IMR-90 (cell line): ENCODE measurements at regions not wholly inside any gene's neighbourhood (a gene's known extent, or its start where the extent isn't known, plus 50 kb on each side); places are given as distances from the start of the nearest gene placed in this dataset.

Source experiments
- ATAC-seq: fragments of 200-7000 bp; cut with Tn5 transposase; 2 replicates; pipeline ENCODE4 v1.9.1; 2020; ENCODE audit warnings: low read depth, mild to moderate bottlenecking, moderate library complexity
- BruUV-seq: library from RNA; stranded (reverse); fragments of 400-500 nt; replicated peaks from 2 replicates; lab custom pipeline; 2021; lab: Mats Ljungman, UMichigan
- CTCF ChIA-PET: fragments of 300-600 bp; formaldehyde crosslinking; extraction: SDS; loops from one replicate; lab custom pipeline; 2021; ENCODE audit warnings: antibody characterized with exemption; lab: Yijun Ruan, JAX
- POLR2A ChIA-PET: fragments of 300-600 bp; sonication (Branson Sonifier 250); formaldehyde crosslinking; loops from one replicate; lab custom pipeline; 2022; ENCODE audit warnings: antibody characterized with exemption; ENCODE audit not compliant: unreplicated experiment; lab: Charles Lee
- DNase-seq: peaks from one replicate; pipeline ENCODE4 v3.0.0; 2013
- H2AFZ ChIP-seq: replicated peaks from 2 replicates; pipeline ENCODE3; 2013; ENCODE audit warnings: low read length, mild to moderate bottlenecking; ENCODE audit not compliant: poor library complexity
- H2AK5ac ChIP-seq: 2 replicates; pipeline ENCODE4 v1.6.1; 2013; ENCODE audit warnings: low read depth, low read length, inconsistent platforms
- H2AK9ac ChIP-seq: replicated peaks from 2 replicates; pipeline ENCODE3; 2013; ENCODE audit warnings: mild to moderate bottlenecking, low read depth, low read length, moderate library complexity; ENCODE audit not compliant: poor library complexity
- H2BK120ac ChIP-seq: 2 replicates; pipeline ENCODE4 v1.6.1; 2013; ENCODE audit warnings: low read depth, low read length, inconsistent platforms
- H2BK15ac ChIP-seq: 3 replicates; pipeline ENCODE4 v1.6.1; 2013; ENCODE audit warnings: low read depth, low read length, inconsistent platforms
- H2BK20ac ChIP-seq: 2 replicates; pipeline ENCODE4 v1.6.1; 2013; ENCODE audit warnings: low read depth, mild to moderate bottlenecking, inconsistent platforms, low read length, moderate library complexity
- H2BK5ac ChIP-seq: 2 replicates; pipeline ENCODE4 v1.6.1; 2013; ENCODE audit warnings: mild to moderate bottlenecking, low read depth, low read length, inconsistent platforms; ENCODE audit not compliant: poor library complexity, severe bottlenecking
- H3K14ac ChIP-seq: replicated peaks from 2 replicates; pipeline ENCODE4 v1.6.1; 2013; ENCODE audit warnings: low read depth, low read length, inconsistent platforms
- H3K18ac ChIP-seq: 2 replicates; pipeline ENCODE4 v1.6.1; 2013; ENCODE audit warnings: low read depth, low read length, control low read depth
- H3K23ac ChIP-seq: 2 replicates; pipeline ENCODE4 v1.6.1; 2013; ENCODE audit warnings: low read depth, low read length, inconsistent platforms
- H3K27ac ChIP-seq: 2 replicates; pipeline ENCODE4 v1.5.1; 2013; ENCODE audit warnings: mild to moderate bottlenecking, control low read depth, low read length; ENCODE audit not compliant: insufficient read depth
- H3K27me3 ChIP-seq: 2 replicates; pipeline ENCODE4 v1.6.1; 2013; ENCODE audit warnings: low read length; ENCODE audit not compliant: control insufficient read depth, insufficient read depth
- H3K36me3 ChIP-seq: 2 replicates; pipeline ENCODE4 v1.6.1; 2013; ENCODE audit warnings: low read length, mixed read lengths; ENCODE audit not compliant: control insufficient read depth, insufficient read depth
- H3K4ac ChIP-seq: 2 replicates; pipeline ENCODE4 v1.6.1; 2013; ENCODE audit warnings: low read depth, low read length, inconsistent platforms
- H3K4me1 ChIP-seq: 2 replicates; pipeline ENCODE4 v1.6.1; 2013; ENCODE audit warnings: low read length, mixed read lengths; ENCODE audit not compliant: control insufficient read depth, insufficient read depth
- H3K4me2 ChIP-seq: 2 replicates; pipeline ENCODE4 v1.6.1; 2013; ENCODE audit warnings: low read depth, mild to moderate bottlenecking, control low read depth, low read length, moderate library complexity
- H3K4me3 ChIP-seq: 2 replicates; pipeline ENCODE4 v1.5.1; 2013; ENCODE audit warnings: low read depth, mild to moderate bottlenecking, control low read depth, low read length, moderate library complexity; ENCODE audit not compliant: insufficient read depth
- H3K56ac ChIP-seq: 2 replicates; pipeline ENCODE4 v1.6.1; 2013; ENCODE audit warnings: low read length, inconsistent platforms; ENCODE audit not compliant: insufficient read depth; ENCODE audit errors: extremely low read depth
- H3K79me1 ChIP-seq, 2 experiments: 2 replicates each; pipeline ENCODE4 v1.6.1; 2013; ENCODE audit warnings: low read length in 2 of 2, inconsistent platforms in 1 of 2, low read depth in 1 of 2
- H3K9ac ChIP-seq: 2 replicates; pipeline ENCODE4 v1.6.1; 2013; ENCODE audit warnings: low read depth, low read length, control low read depth
- H3K9me1 ChIP-seq: 2 replicates; pipeline ENCODE4 v1.6.1; 2013; ENCODE audit warnings: low read length, inconsistent platforms; ENCODE audit not compliant: insufficient read depth
- H3K9me3 ChIP-seq: 2 replicates; pipeline ENCODE4 v1.6.1; 2013; ENCODE audit warnings: low read length; ENCODE audit not compliant: control insufficient read depth, insufficient read depth
- H4K20me1 ChIP-seq: 2 replicates; pipeline ENCODE4 v1.6.1; 2013; ENCODE audit warnings: low read length, inconsistent platforms; ENCODE audit not compliant: insufficient read depth
- H4K5ac ChIP-seq: 2 replicates; pipeline ENCODE4 v1.6.1; 2013; ENCODE audit warnings: mild to moderate bottlenecking, low read depth, low read length, control low read depth
- H4K8ac ChIP-seq, 2 experiments: 2 replicates each; pipeline ENCODE4 v1.6.1; 2013; ENCODE audit warnings: low read depth in 2 of 2, low read length in 2 of 2, control low read depth in 1 of 2, inconsistent platforms in 1 of 2
- H4K91ac ChIP-seq: 2 replicates; pipeline ENCODE4 v1.6.1; 2013; ENCODE audit warnings: low read depth, low read length, inconsistent platforms; ENCODE audit not compliant: insufficient read depth
- BHLHE40 ChIP-seq: fragments of 150-350 bp; IDR thresholded peaks from 2 replicates; pipeline ENCODE4 v1.6.1; 2016; ENCODE audit warnings: mild to moderate bottlenecking, low read depth, low read length
- CEBPB ChIP-seq: IDR thresholded peaks from 2 replicates; pipeline ENCODE4 v1.6.1; 2012; ENCODE audit warnings: low read depth, low read length, improper control_type of control experiment
- CHD1 ChIP-seq: IDR thresholded peaks from 2 replicates; pipeline ENCODE4 v1.6.1; 2012; ENCODE audit warnings: low read depth, low read length, improper control_type of control experiment
- FOS ChIP-seq: fragments of 150-350 bp; IDR thresholded peaks from 2 replicates; pipeline ENCODE4 v1.6.1; 2016; ENCODE audit warnings: low read depth, low read length
- MAFK ChIP-seq: IDR thresholded peaks from 2 replicates; pipeline ENCODE4 v1.6.1; 2012; ENCODE audit warnings: low read depth, low read length, improper control_type of control experiment
- MAZ ChIP-seq: IDR thresholded peaks from 2 replicates; pipeline ENCODE4 v1.6.1; 2012; ENCODE audit warnings: low read depth, mild to moderate bottlenecking, low read length, improper control_type of control experiment, moderate library complexity, borderline replicate concordance
- MXI1 ChIP-seq: IDR thresholded peaks from 2 replicates; pipeline ENCODE4 v1.6.1; 2012; ENCODE audit warnings: low read depth, mild to moderate bottlenecking, low read length, moderate library complexity, borderline replicate concordance
- NFE2L2 ChIP-seq: fragments of 150-350 bp; IDR thresholded peaks from 2 replicates; pipeline ENCODE4 v1.6.1; 2016; ENCODE audit warnings: low read depth, mild to moderate bottlenecking, low read length
- POLR2A ChIP-seq: IDR thresholded peaks from 2 replicates; pipeline ENCODE4 v1.6.1; 2012; ENCODE audit warnings: mild to moderate bottlenecking, low read depth, low read length
- RAD21 ChIP-seq: IDR thresholded peaks from 2 replicates; pipeline ENCODE4 v1.6.1; 2012; ENCODE audit warnings: low read length, improper control_type of control experiment
- RCOR1 ChIP-seq: IDR thresholded peaks from 2 replicates; pipeline ENCODE4 v1.6.1; 2012; ENCODE audit warnings: mild to moderate bottlenecking, low read length, improper control_type of control experiment; ENCODE audit not compliant: insufficient replicate concordance
- RFX5 ChIP-seq: IDR thresholded peaks from 2 replicates; pipeline ENCODE4 v1.8.0; 2012; ENCODE audit warnings: low read depth, mild to moderate bottlenecking, low read length, moderate library complexity
- SMC3 ChIP-seq: fragments of 150-350 bp; IDR thresholded peaks from 2 replicates; pipeline ENCODE4 v1.6.1; 2016; ENCODE audit warnings: low read depth, mild to moderate bottlenecking, antibody characterized with exemption, low read length, moderate library complexity
- WGBS, 2 experiments: methylation state at CpG; one replicate each; pipeline versions ENCODE4 v1.1.5 to v1.1.7; 2013; ENCODE audit warnings: missing lambda C conversion rate in 2 of 2; ENCODE audit not compliant: insufficient read length in 1 of 2; ENCODE audit errors: extremely low coverage in 2 of 2; 5-methylcytosine and 5-hydroxymethylcytosine counted together
- dilution Hi-C: fragments of 300-500 bp; cut with HindIII; formaldehyde crosslinking; loops from one replicate; pipeline ENCODE4 v1.14.3; 2018; ENCODE audit warnings: low sequenced_read_pairs; ENCODE audit not compliant: unreplicated experiment
- in situ Hi-C: fragments of 300-500 bp; cut with MboI; formaldehyde crosslinking; loops from 3 replicates; pipeline ENCODE4 v1.14.3; 2019; ENCODE audit warnings: low sequenced_read_pairs, inconsistent platforms, mixed read lengths
- intact Hi-C: fragments of 100-400 bp; cut with micrococcal nuclease; formaldehyde crosslinking; loops from 2 replicates; pipeline ENCODE4 v1.10.0; 2022
- TF ChIP-seq, protein P1 (sequence below): fragments of 150-350 bp; IDR thresholded peaks from 2 replicates; pipeline ENCODE4 v1.6.1; 2016; ENCODE audit warnings: low read depth, mild to moderate bottlenecking, low read length, moderate library complexity, borderline replicate concordance
- TF ChIP-seq, protein P2 (sequence below): conservative IDR thresholded peaks from 2 replicates; pipeline ENCODE4 v1.5.1; 2012; ENCODE audit warnings: mild to moderate bottlenecking, low read depth, low read length, improper control_type of control experiment
- TF ChIP-seq, protein P3 (sequence below): fragments of 150-350 bp; IDR thresholded peaks from 2 replicates; pipeline ENCODE4 v1.6.1; 2017; ENCODE audit warnings: mild to moderate bottlenecking, antibody characterized with exemption, low read length, low read depth

GRCh38 chr1:79827446-79827845, 820.9 kb upstream of the ADGRL4 start:
- no peak for ATAC-seq
- Histone ChIP-seq H3K79me1 (no peaks in the 10 kb centered on the region), H3K4me2 (peak overlapping the region; percentile 40; the same call in 1 of the 2 replicates), H3K23ac (no peak overlapping the region), H3K56ac (no peak overlapping the region), H4K91ac (no peak overlapping the region), H3K4me3 (no peak overlapping the region), H3K9me1 (no peaks in the 10 kb centered on the region), H3K27me3 (no peaks in the 10 kb centered on the region), H3K4me1 (peaks cover 2% of the 10 kb centered on the region; the same call in 1 of the 2 replicates), H2BK5ac (no peak overlapping the region), H3K14ac (no peak overlapping the region), H4K20me1 (no peaks in the 10 kb centered on the region), H3K27ac (no peak overlapping the region), H2AK9ac (no peak overlapping the region), H2BK20ac (no peak overlapping the region), H4K5ac (no peak overlapping the region), H2AK5ac (no peak overlapping the region), H3K36me3 (no peaks in the 10 kb centered on the region), H3K9ac (no peak overlapping the region), H2AFZ (no peak overlapping the region), H3K18ac (no peak overlapping the region), H4K8ac (no peak overlapping the region), H3K9me3 (no peaks in the 10 kb centered on the region), H2BK120ac (no peak overlapping the region), H2BK15ac (no peak overlapping the region), H3K4ac (no peak overlapping the region)
- TF ChIP-seq CEBPB, result no peak
- no peak for TF ChIP-seq POLR2A
- TF ChIP-seq, protein P1, sequence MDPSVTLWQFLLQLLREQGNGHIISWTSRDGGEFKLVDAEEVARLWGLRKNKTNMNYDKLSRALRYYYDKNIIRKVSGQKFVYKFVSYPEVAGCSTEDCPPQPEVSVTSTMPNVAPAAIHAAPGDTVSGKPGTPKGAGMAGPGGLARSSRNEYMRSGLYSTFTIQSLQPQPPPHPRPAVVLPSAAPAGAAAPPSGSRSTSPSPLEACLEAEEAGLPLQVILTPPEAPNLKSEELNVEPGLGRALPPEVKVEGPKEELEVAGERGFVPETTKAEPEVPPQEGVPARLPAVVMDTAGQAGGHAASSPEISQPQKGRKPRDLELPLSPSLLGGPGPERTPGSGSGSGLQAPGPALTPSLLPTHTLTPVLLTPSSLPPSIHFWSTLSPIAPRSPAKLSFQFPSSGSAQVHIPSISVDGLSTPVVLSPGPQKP, result no peak
- TF ChIP-seq RCOR1, result no peak
- TF ChIP-seq MAZ, result no peak
- TF ChIP-seq RFX5, result no peak
- TF ChIP-seq, protein P2, sequence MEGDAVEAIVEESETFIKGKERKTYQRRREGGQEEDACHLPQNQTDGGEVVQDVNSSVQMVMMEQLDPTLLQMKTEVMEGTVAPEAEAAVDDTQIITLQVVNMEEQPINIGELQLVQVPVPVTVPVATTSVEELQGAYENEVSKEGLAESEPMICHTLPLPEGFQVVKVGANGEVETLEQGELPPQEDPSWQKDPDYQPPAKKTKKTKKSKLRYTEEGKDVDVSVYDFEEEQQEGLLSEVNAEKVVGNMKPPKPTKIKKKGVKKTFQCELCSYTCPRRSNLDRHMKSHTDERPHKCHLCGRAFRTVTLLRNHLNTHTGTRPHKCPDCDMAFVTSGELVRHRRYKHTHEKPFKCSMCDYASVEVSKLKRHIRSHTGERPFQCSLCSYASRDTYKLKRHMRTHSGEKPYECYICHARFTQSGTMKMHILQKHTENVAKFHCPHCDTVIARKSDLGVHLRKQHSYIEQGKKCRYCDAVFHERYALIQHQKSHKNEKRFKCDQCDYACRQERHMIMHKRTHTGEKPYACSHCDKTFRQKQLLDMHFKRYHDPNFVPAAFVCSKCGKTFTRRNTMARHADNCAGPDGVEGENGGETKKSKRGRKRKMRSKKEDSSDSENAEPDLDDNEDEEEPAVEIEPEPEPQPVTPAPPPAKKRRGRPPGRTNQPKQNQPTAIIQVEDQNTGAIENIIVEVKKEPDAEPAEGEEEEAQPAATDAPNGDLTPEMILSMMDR, result no peak
- TF ChIP-seq, protein P3, sequence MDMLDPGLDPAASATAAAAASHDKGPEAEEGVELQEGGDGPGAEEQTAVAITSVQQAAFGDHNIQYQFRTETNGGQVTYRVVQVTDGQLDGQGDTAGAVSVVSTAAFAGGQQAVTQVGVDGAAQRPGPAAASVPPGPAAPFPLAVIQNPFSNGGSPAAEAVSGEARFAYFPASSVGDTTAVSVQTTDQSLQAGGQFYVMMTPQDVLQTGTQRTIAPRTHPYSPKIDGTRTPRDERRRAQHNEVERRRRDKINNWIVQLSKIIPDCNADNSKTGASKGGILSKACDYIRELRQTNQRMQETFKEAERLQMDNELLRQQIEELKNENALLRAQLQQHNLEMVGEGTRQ, result no peak
- no peak for TF ChIP-seq FOS
- TF ChIP-seq MXI1, result no peak
- TF ChIP-seq CHD1, result no peak
- no peak for TF ChIP-seq BHLHE40
- TF ChIP-seq SMC3, result no peak
- TF ChIP-seq MAFK, result no peak
- TF ChIP-seq NFE2L2, result no peak
- no peak for TF ChIP-seq RAD21
- DNase-seq, result no peak
- ChIA-PET POLR2A (no interaction called here), CTCF (no interaction called here)
- BruUV-seq, result no TSS peak
- dilution Hi-C loops (no loop called here), intact Hi-C loops (no loop called here), in situ Hi-C loops (no loop called here)
- whole genome bisulfite sequencing, 2 experiments, result no CpG with 5 or more reads among the region's 2 CpGs
